HEK293 (cell line): ENCODE measurements at regions not wholly inside any gene's neighbourhood (a gene's known extent, or its start where the extent isn't known, plus 50 kb on each side); places are given as distances from the start of the nearest gene placed in this dataset.

Source experiments
- CTCF ChIA-PET: fragments of 350-600 bp; formaldehyde crosslinking; extraction: SDS; loops from one replicate; lab custom pipeline; 2021; ENCODE audit warnings: antibody characterized with exemption; lab: Yijun Ruan, JAX
- POLR2A ChIA-PET: fragments of 300-600 bp; formaldehyde crosslinking; extraction: SDS; loops from one replicate; lab custom pipeline; 2020; ENCODE audit warnings: antibody characterized with exemption, inconsistent platforms; lab: Yijun Ruan, JAX
- H3K27ac ChIP-seq: fragments of 200-500 bp; sonication (Bioruptor generic); 2 replicates; pipeline ENCODE4 v1.5.1; 2014; ENCODE audit warnings: low read depth, low read length, control low read depth, inconsistent platforms; ENCODE audit errors: extremely low read depth
- H3K36me3 ChIP-seq, 2 experiments: fragments of 200-500 bp in 1 of 2; sonication (Bioruptor generic) in 1 of 2; 1 replicate in 1 of 2; 2 replicates in 1 of 2; pipeline ENCODE4 v1.5.1; 2014 to 2017; ENCODE audit warnings: inconsistent platforms in 2 of 2, low read length in 2 of 2; ENCODE audit not compliant: control insufficient read depth in 2 of 2, insufficient read depth in 1 of 2
- H3K4me1 ChIP-seq: fragments of 200-500 bp; sonication (Bioruptor generic); 2 replicates; pipeline ENCODE4 v1.5.1; 2014; ENCODE audit warnings: mild to moderate bottlenecking, low read length, inconsistent platforms; ENCODE audit not compliant: control insufficient read depth, insufficient read depth
- H3K4me3 ChIP-seq: 2 replicates; pipeline ENCODE4 v1.5.1; 2011; ENCODE audit warnings: low read depth, mild to moderate bottlenecking, control low read depth, low read length, moderate library complexity
- H3K9me3 ChIP-seq: fragments of 200-500 bp; sonication (Bioruptor generic); 2 replicates; pipeline ENCODE4 v1.5.1; 2014; ENCODE audit warnings: low read depth, low read length, inconsistent platforms; ENCODE audit not compliant: control insufficient read depth, insufficient read depth
- HOXA7 ChIP-seq: sonication (generic); formaldehyde crosslinking; IDR thresholded peaks from 2 replicates; pipeline ENCODE4 v1.8.1; 2022; ENCODE audit warnings: missing genetic modification reagents, borderline replicate concordance
- ZBTB20 ChIP-seq: fragments of 450-650 bp; formaldehyde crosslinking; IDR thresholded peaks from 2 replicates; pipeline ENCODE4 v1.5.1; 2016; ENCODE audit warnings: missing biosample characterization, missing genetic modification characterization
- ZFP41 ChIP-seq: fragments of 450-650 bp; formaldehyde crosslinking; IDR thresholded peaks from 2 replicates; pipeline ENCODE4 v1.5.1; 2016; ENCODE audit warnings: missing biosample characterization, missing genetic modification characterization, borderline replicate concordance
- ZNF221 ChIP-seq: fragments of 450-650 bp; formaldehyde crosslinking; IDR thresholded peaks from 2 replicates; pipeline ENCODE4 v1.5.1; 2017; ENCODE audit warnings: missing biosample characterization, missing genetic modification characterization, borderline replicate concordance
- ZNF292 ChIP-seq: fragments of 450-650 bp; formaldehyde crosslinking; IDR thresholded peaks from 2 replicates; pipeline ENCODE4 v1.5.1; 2016; ENCODE audit warnings: low read depth, missing biosample characterization, missing genetic modification characterization, borderline replicate concordance
- ZNF311 ChIP-seq: fragments of 450-650 bp; formaldehyde crosslinking; IDR thresholded peaks from 2 replicates; pipeline ENCODE4 v1.5.1; 2017; ENCODE audit warnings: missing biosample characterization, missing genetic modification characterization, borderline replicate concordance
- ZNF335 ChIP-seq: fragments of 450-650 bp; formaldehyde crosslinking; conservative IDR thresholded peaks from 2 replicates; pipeline ENCODE4 v1.5.1; 2016; ENCODE audit warnings: missing biosample characterization, missing genetic modification characterization
- ZNF510 ChIP-seq: fragments of 450-650 bp; formaldehyde crosslinking; IDR thresholded peaks from 2 replicates; pipeline ENCODE4 v1.5.1; 2018; ENCODE audit warnings: mild to moderate bottlenecking, missing genetic modification characterization, missing biosample characterization; ENCODE audit not compliant: insufficient replicate concordance
- ZNF530 ChIP-seq: fragments of 450-650 bp; formaldehyde crosslinking; IDR thresholded peaks from 2 replicates; pipeline ENCODE4 v1.5.1; 2016; ENCODE audit warnings: low read depth, missing biosample characterization, missing genetic modification characterization
- ZNF560 ChIP-seq: fragments of 450-650 bp; formaldehyde crosslinking; IDR thresholded peaks from 2 replicates; pipeline ENCODE4 v1.5.1; 2017; ENCODE audit warnings: missing biosample characterization, missing genetic modification characterization, borderline replicate concordance
- ZNF629 ChIP-seq: fragments of 450-650 bp; formaldehyde crosslinking; IDR thresholded peaks from 2 replicates; pipeline ENCODE4 v1.5.1; 2017; ENCODE audit warnings: missing biosample characterization, missing genetic modification characterization
- ZNF76 ChIP-seq: fragments of 450-650 bp; formaldehyde crosslinking; IDR thresholded peaks from 2 replicates; pipeline ENCODE4; 2016; ENCODE audit warnings: low read depth, missing biosample characterization, missing genetic modification characterization, borderline replicate concordance
- TF ChIP-seq, protein P1 (sequence below): fragments of 450-650 bp; formaldehyde crosslinking; IDR thresholded peaks from 2 replicates; pipeline ENCODE4 v1.5.1; 2017; ENCODE audit warnings: missing biosample characterization, missing genetic modification characterization
- TF ChIP-seq, protein P2 (sequence below): fragments of 450-650 bp; formaldehyde crosslinking; IDR thresholded peaks from 2 replicates; pipeline ENCODE4; 2016; ENCODE audit warnings: missing biosample characterization, missing genetic modification characterization
- TF ChIP-seq, protein P3 (sequence below): fragments of 450-650 bp; formaldehyde crosslinking; IDR thresholded peaks from 2 replicates; pipeline ENCODE4 v1.5.1; 2016; ENCODE audit warnings: missing biosample characterization, missing genetic modification characterization
- TF ChIP-seq, protein P4 (sequence below): fragments of 450-650 bp; formaldehyde crosslinking; IDR thresholded peaks from 2 replicates; pipeline ENCODE4 v1.5.1; 2016; ENCODE audit warnings: missing biosample characterization, missing genetic modification characterization
- TF ChIP-seq, protein P5 (sequence below): fragments of 450-650 bp; formaldehyde crosslinking; IDR thresholded peaks from 2 replicates; pipeline ENCODE4 v1.5.1; 2016; ENCODE audit warnings: missing biosample characterization, missing genetic modification characterization

DNA sequence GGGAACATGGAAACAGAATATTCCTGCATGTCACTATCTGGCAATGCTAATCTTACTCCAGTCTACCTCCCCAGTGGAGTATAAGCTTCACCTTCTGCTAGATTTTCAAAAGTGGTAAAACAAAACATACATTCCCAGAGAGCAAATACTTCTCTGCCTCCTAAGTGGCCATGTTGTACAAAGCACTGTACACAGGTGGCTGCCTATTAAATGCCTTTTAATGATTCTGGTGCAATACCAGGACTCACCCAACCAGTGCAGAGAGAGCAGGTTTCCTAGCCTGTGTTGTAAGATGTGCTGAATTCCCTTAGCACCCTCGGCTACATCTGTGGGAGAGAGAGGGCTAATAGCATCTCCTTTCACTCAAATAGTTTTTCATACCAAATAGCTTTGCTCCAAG, 684.3 kb upstream of the NRP1 start:
- H3K9me3 ChIP-seq = no peaks in the 10 kb centered on the region
- TF ChIP-seq ZNF221 (tag by site-specific recombination) (no peak), ZNF510 (tag by site-specific recombination) (no peak), ZNF76 (tag by site-specific recombination) (no peak), ZNF560 (no peak), ZNF292 (tag by site-specific recombination) (no peak), ZBTB20 (tag by site-specific recombination) (no peak), ZNF530 (tag by site-specific recombination) (no peak), ZNF629 (no peak), HOXA7 (CRISPR knock-in tag) (no peak)
- TF ChIP-seq, protein P1, sequence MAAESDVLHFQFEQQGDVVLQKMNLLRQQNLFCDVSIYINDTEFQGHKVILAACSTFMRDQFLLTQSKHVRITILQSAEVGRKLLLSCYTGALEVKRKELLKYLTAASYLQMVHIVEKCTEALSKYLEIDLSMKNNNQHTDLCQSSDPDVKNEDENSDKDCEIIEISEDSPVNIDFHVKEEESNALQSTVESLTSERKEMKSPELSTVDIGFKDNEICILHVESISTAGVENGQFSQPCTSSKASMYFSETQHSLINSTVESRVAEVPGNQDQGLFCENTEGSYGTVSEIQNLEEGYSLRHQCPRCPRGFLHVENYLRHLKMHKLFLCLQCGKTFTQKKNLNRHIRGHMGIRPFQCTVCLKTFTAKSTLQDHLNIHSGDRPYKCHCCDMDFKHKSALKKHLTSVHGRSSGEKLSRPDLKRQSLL (tag by site-specific recombination) = no peak
- TF ChIP-seq, protein P2, sequence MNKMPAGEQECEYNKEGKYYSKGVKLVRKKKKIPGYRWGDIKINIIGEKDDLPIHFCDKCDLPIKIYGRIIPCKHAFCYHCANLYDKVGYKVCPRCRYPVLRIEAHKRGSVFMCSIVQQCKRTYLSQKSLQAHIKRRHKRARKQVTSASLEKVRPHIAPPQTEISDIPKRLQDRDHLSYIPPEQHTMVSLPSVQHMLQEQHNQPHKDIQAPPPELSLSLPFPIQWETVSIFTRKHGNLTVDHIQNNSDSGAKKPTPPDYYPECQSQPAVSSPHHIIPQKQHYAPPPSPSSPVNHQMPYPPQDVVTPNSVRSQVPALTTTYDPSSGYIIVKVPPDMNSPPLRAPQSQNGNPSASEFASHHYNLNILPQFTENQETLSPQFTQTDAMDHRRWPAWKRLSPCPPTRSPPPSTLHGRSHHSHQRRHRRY = no peak
- TF ChIP-seq, protein P3, sequence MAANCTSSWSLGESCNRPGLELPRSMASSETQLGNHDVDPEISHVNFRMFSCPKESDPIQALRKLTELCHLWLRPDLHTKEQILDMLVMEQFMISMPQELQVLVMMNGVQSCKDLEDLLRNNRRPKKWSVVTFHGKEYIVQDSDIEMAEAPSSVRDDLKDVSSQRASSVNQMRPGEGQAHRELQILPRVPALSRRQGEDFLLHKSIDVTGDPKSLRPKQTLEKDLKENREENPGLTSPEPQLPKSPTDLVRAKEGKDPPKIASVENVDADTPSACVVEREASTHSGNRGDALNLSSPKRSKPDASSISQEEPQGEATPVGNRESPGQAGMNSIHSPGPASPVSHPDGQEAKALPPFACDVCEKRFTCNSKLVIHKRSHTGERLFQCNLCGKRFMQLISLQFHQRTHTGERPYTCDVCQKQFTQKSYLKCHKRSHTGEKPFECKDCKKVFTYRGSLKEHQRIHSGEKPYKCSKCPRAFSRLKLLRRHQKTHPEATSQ (tag by site-specific recombination) = no peak
- TF ChIP-seq, protein P4, sequence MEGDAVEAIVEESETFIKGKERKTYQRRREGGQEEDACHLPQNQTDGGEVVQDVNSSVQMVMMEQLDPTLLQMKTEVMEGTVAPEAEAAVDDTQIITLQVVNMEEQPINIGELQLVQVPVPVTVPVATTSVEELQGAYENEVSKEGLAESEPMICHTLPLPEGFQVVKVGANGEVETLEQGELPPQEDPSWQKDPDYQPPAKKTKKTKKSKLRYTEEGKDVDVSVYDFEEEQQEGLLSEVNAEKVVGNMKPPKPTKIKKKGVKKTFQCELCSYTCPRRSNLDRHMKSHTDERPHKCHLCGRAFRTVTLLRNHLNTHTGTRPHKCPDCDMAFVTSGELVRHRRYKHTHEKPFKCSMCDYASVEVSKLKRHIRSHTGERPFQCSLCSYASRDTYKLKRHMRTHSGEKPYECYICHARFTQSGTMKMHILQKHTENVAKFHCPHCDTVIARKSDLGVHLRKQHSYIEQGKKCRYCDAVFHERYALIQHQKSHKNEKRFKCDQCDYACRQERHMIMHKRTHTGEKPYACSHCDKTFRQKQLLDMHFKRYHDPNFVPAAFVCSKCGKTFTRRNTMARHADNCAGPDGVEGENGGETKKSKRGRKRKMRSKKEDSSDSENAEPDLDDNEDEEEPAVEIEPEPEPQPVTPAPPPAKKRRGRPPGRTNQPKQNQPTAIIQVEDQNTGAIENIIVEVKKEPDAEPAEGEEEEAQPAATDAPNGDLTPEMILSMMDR = no peak
- TF ChIP-seq, all 188 proteins: peak for 0
- ChIA-PET CTCF (interaction anchor here (0.8 kb wide), 1 partner anchor 619 kb away, joined by 4 read pairs; no protein-coding TSS in a partner anchor), POLR2A (no interaction called here)
- no peak overlapping the region for H3K27ac ChIP-seq
- no peak overlapping the region for H3K4me3 ChIP-seq
- H3K36me3 ChIP-seq = no peaks in the 10 kb centered on the region
- H3K4me1 ChIP-seq = no peaks in the 10 kb centered on the region

DNA sequence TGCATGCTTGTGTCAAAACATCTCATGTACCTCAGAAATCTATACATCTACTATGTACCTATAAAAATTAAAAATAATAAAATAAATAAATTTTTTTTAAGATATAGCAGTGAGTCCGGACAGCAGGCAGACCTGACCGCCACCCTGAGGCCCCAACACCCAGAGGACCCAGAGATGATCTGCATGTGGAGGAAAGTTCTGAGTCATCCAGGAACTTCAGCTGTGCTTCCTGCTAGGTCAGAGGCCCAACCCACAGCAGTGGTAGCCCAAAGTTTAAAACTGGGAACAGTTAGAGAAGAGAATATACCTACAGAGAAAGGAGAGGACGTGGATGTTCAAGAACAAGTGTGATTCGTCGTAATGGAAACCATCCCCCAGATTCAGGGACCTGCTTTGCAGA, 683.7 kb upstream of the NRP1 start:
- POLR2A ChIA-PET = no interaction called here
- H3K4me3 ChIP-seq = no peak overlapping the region
- H3K36me3 ChIP-seq = no peaks in the 10 kb centered on the region
- no peak overlapping the region for H3K27ac ChIP-seq
- TF ChIP-seq ZNF335 (no peak), ZNF311 (tag by site-specific recombination) (no peak), ZFP41 (tag by site-specific recombination) (no peak)
- TF ChIP-seq, protein P5, sequence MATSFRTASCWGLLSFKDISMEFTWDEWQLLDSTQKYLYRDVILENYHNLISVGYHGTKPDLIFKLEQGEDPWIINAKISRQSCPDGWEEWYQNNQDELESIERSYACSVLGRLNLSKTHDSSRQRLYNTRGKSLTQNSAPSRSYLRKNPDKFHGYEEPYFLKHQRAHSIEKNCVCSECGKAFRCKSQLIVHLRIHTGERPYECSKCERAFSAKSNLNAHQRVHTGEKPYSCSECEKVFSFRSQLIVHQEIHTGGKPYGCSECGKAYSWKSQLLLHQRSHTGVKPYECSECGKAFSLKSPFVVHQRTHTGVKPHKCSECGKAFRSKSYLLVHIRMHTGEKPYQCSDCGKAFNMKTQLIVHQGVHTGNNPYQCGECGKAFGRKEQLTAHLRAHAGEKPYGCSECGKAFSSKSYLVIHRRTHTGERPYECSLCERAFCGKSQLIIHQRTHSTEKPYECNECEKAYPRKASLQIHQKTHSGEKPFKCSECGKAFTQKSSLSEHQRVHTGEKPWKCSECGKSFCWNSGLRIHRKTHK (tag by site-specific recombination) = no peak
- TF ChIP-seq, all 188 proteins: peak for 0
- Histone ChIP-seq H3K4me1 (no peaks in the 10 kb centered on the region), H3K9me3 (no peaks in the 10 kb centered on the region)
- CTCF ChIA-PET = interaction anchor here (0.5 to 1.2 kb wide), 6 partner anchors 10 to 1200 kb away, joined by 3 to 4 read pairs (median 4); no protein-coding TSS in a partner anchor
